ENCODE measurements at regions not wholly inside any gene's neighbourhood (a gene's known extent, or its start where the extent isn't known, plus 50 kb on each side); places are given as distances from the start of the nearest gene placed in this dataset.

DNA sequence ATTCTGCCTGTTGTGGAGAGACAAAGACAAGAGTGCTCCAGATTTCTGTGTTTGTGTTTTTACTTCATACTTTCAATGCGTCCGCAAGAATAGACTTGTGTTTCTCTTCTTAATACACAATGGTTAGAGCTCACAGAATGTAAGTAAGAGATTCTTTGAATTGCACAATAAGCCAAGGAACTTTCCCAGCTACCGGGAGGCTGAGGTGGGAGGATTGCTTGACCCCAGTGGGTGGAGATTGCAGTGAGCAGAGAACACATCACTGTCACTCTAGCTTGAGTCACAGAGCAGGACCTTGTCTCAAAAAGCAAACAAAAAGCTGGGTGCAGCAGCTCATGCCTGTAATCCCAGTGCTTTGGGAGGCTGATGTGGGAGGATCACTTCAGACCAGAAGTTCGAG is 250.7 kb upstream of the MYO3A start:
- TF ChIP-seq, protein P1, sequence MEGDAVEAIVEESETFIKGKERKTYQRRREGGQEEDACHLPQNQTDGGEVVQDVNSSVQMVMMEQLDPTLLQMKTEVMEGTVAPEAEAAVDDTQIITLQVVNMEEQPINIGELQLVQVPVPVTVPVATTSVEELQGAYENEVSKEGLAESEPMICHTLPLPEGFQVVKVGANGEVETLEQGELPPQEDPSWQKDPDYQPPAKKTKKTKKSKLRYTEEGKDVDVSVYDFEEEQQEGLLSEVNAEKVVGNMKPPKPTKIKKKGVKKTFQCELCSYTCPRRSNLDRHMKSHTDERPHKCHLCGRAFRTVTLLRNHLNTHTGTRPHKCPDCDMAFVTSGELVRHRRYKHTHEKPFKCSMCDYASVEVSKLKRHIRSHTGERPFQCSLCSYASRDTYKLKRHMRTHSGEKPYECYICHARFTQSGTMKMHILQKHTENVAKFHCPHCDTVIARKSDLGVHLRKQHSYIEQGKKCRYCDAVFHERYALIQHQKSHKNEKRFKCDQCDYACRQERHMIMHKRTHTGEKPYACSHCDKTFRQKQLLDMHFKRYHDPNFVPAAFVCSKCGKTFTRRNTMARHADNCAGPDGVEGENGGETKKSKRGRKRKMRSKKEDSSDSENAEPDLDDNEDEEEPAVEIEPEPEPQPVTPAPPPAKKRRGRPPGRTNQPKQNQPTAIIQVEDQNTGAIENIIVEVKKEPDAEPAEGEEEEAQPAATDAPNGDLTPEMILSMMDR (IDR thresholded peaks at IDR 0.05), result no peak
- TF ChIP-seq POLR2A (IDR thresholded peaks at IDR 0.05), result no peak
